ENCODE measurements at regions not wholly inside any gene's neighbourhood (a gene's known extent, or its start where the extent isn't known, plus 50 kb on each side); places are given as distances from the start of the nearest gene placed in this dataset.
A peak's percentile ranks its signal among the peaks of the same experiment; 100 is the strongest.
"Not testable (repeated sequence)": the region's sequence is repeated elsewhere in the genome, so short reads cannot be mapped to it uniquely, and the experiment has no call there.

- BruUV-seq (replicated peaks) = no TSS peak
- Histone ChIP-seq H3K9me3 (ENCODE audit: low read depth, low read length, poor library complexity, severe bottlenecking) (no peaks in the 10 kb centered on the region), H3K4me1 (ENCODE audit: insufficient read depth, low read length, poor library complexity, severe bottlenecking) (no peaks in the 10 kb centered on the region), H3K36me3 (ENCODE audit: insufficient read depth, low read length, poor library complexity, severe bottlenecking) (no peaks in the 10 kb centered on the region), H3K27me3 (replicated peaks; ENCODE audit: insufficient read depth, low read depth, low read length, poor library complexity) (no peaks in the 10 kb centered on the region), H3K27ac (ENCODE audit: low read depth, low read length, poor library complexity, severe bottlenecking) (no peak overlapping the region), H3K4me3 (ENCODE audit: low read depth, low read length, poor library complexity, severe bottlenecking) (no peak overlapping the region)
- ChIA-PET CTCF (no interaction called here), POLR2A (ENCODE audit: low non-redundant PET) (interaction anchor here (0.7 kb wide), 1 partner anchor 128 kb away, joined by 8 read pairs; no protein-coding TSS in a partner anchor)
- TF ChIP-seq CTCF (conservative IDR thresholded peaks at IDR 0.05; ENCODE audit: low read depth, low read length) (no peak), EZH2 (IDR thresholded peaks at IDR 0.05; ENCODE audit: borderline replicate concordance, low read depth, low read length, poor library complexity, severe bottlenecking) (no peak)
- intact Hi-C loops (cut with micrococcal nuclease; ENCODE audit: unreplicated experiment) = no loop called here
- DNase-seq (ENCODE audit: low spot score) = no peak
These were observed 522.5 kb upstream of the ATXN7L3B start for GRCh38 chr12:74015118-74015517.

GRCh38 chr12:74016324-74016723, 521.3 kb upstream of the ATXN7L3B start:
- intact Hi-C loops (cut with micrococcal nuclease; ENCODE audit: unreplicated experiment); H3K36me3 ChIP-seq (ENCODE audit: insufficient read depth, low read length, poor library complexity, severe bottlenecking); H3K4me1 ChIP-seq (ENCODE audit: insufficient read depth, low read length, poor library complexity, severe bottlenecking); CTCF ChIA-PET; DNase-seq (ENCODE audit: low spot score); BruUV-seq (replicated peaks); H3K9me3 ChIP-seq (ENCODE audit: low read depth, low read length, poor library complexity, severe bottlenecking); POLR2A ChIA-PET (ENCODE audit: low non-redundant PET); H3K27me3 ChIP-seq (replicated peaks; ENCODE audit: insufficient read depth, low read depth, low read length, poor library complexity); H3K4me3 ChIP-seq (ENCODE audit: low read depth, low read length, poor library complexity, severe bottlenecking); H3K27ac ChIP-seq (ENCODE audit: low read depth, low read length, poor library complexity, severe bottlenecking): not testable (repeated sequence)

- DNase-seq (ENCODE audit: low spot score) = no peak
- Histone ChIP-seq H3K9me3 (ENCODE audit: low read depth, low read length, poor library complexity, severe bottlenecking) (no peaks in the 10 kb centered on the region), H3K36me3 (ENCODE audit: insufficient read depth, low read length, poor library complexity, severe bottlenecking) (no peaks in the 10 kb centered on the region), H3K27me3 (replicated peaks; ENCODE audit: insufficient read depth, low read depth, low read length, poor library complexity) (no peaks in the 10 kb centered on the region), H3K27ac (ENCODE audit: low read depth, low read length, poor library complexity, severe bottlenecking) (no peak overlapping the region), H3K4me1 (ENCODE audit: insufficient read depth, low read length, poor library complexity, severe bottlenecking) (no peaks in the 10 kb centered on the region), H3K4me3 (ENCODE audit: low read depth, low read length, poor library complexity, severe bottlenecking) (no peak overlapping the region)
- ChIA-PET POLR2A (ENCODE audit: low non-redundant PET) (no interaction called here), CTCF (no interaction called here)
- intact Hi-C loops (cut with micrococcal nuclease; ENCODE audit: unreplicated experiment) = no loop called here
- BruUV-seq (replicated peaks) = no TSS peak
- no peak for TF ChIP-seq EZH2 (IDR thresholded peaks at IDR 0.05; ENCODE audit: borderline replicate concordance, low read depth, low read length, poor library complexity, severe bottlenecking)
- no peak for TF ChIP-seq CTCF (conservative IDR thresholded peaks at IDR 0.05; ENCODE audit: low read depth, low read length)
These were observed 518.8 kb upstream of the ATXN7L3B start for GRCh38 chr12:74018849-74019248.

GRCh38 chr12:74021937-74022336, 515.7 kb upstream of the ATXN7L3B start:
- Histone ChIP-seq H3K9me3 (ENCODE audit: low read depth, low read length, poor library complexity, severe bottlenecking) (no peaks in the 10 kb centered on the region), H3K27me3 (replicated peaks; ENCODE audit: insufficient read depth, low read depth, low read length, poor library complexity) (no peaks in the 10 kb centered on the region), H3K4me3 (ENCODE audit: low read depth, low read length, poor library complexity, severe bottlenecking) (no peak overlapping the region), H3K36me3 (ENCODE audit: insufficient read depth, low read length, poor library complexity, severe bottlenecking) (no peaks in the 10 kb centered on the region), H3K27ac (ENCODE audit: low read depth, low read length, poor library complexity, severe bottlenecking) (no peak overlapping the region), H3K4me1 (ENCODE audit: insufficient read depth, low read length, poor library complexity, severe bottlenecking) (no peaks in the 10 kb centered on the region)
- ChIA-PET CTCF (no interaction called here), POLR2A (ENCODE audit: low non-redundant PET) (no interaction called here)
- TF ChIP-seq EZH2 (IDR thresholded peaks at IDR 0.05; ENCODE audit: borderline replicate concordance, low read depth, low read length, poor library complexity, severe bottlenecking) = no peak
- TF ChIP-seq CTCF (conservative IDR thresholded peaks at IDR 0.05; ENCODE audit: low read depth, low read length) = peak; percentile 62
- DNase-seq (ENCODE audit: low spot score) = peak; percentile 40
- intact Hi-C loops (cut with micrococcal nuclease; ENCODE audit: unreplicated experiment) = no loop called here
- BruUV-seq (replicated peaks) = no TSS peak

All from A673 (cell line).